Right kidney (tissue), 1 donor: ENCODE measurements at regions not wholly inside any gene's neighbourhood (a gene's known extent, or its start where the extent isn't known, plus 50 kb on each side); places are given as distances from the start of the nearest gene placed in this dataset.
A peak's percentile ranks its signal among the peaks of the same experiment; 100 is the strongest.

Source experiments
- DNase-seq: peaks from one replicate; pipeline ENCODE4 v3.0.0-alpha.2; 2016

DNA sequence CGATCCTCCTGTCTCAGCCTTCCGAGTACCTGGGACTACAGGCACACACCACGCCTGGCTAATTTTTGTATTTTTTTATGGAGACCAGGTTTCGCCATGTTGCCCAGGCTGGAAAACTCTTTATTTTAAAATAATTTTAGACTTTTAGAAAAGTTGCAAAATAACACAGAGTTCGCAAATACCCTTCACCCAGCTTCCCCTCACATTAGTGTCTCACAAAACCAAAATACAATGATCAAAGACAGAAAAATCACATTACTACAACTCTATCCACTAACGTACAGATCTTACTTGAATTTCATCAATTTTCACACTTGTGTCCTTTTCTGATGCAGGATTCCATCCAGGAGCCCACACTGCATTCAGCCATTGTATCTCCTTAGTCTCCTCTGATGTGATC, 58.8 kb upstream of the ERRFI1 start:
- DNase-seq = no peak

DNA sequence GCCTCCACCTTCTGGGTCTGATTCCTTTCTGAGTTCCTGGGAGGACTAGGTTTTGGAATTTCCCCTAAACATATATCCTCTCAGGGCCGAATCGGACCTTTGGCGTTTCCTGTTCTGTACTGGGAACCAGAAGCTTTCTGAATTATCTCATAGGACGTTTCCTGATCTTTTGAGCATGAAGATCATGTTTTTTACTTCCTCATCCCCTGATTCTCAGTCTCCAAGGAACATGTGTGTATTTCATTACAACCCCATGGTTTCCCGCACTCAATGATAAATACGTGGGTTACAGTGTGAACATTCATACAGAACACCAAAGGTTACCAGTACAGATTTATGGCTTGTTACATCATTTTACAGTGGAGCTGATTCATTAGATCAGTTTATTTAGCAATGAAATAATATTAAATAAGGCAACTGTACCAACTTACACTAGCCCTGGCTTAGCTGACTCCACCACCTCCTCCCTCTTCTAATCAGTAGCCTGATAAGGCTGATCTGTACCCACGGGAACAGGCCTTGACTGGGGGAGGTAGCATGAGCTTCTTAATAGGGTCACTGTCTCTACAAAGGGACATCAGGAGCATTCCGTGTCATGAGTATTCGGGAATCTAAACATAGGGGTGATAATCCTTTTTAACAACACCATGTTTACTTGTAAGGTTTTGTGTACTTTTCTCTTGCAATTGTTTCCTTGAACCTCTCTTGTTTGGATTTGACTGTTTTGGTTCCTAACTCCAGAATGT, 57.8 kb upstream of the ERRFI1 start:
- DNase-seq = no peak

GRCh38 chr1:8082945-8083344, 56.8 kb upstream of the ERRFI1 start:
- no peak for DNase-seq

DNA sequence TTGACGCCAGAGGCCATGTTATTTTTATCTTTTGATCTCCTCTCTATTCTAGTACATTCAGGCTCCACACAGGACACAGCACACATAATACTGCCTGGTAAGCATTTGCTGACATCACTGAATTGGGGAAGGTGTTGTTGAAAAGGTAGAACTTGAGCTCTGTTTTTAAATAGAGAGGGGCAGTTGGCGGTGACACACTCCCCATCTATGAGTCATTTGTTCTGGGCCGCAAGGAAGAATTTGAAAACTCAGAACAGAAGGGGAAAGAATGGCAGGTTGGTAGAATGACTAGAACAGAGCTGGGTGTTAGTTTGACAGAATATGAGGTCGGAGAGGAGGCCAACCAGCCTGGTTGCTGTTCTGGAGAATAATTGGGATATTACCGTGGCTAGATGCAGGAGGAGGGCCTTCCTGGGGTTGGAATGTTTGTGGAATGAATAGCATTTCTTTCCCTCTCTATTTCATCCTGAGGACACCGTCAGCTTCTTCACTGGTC, 52.1 kb upstream of the ERRFI1 start:
- DNase-seq = no peak

DNA sequence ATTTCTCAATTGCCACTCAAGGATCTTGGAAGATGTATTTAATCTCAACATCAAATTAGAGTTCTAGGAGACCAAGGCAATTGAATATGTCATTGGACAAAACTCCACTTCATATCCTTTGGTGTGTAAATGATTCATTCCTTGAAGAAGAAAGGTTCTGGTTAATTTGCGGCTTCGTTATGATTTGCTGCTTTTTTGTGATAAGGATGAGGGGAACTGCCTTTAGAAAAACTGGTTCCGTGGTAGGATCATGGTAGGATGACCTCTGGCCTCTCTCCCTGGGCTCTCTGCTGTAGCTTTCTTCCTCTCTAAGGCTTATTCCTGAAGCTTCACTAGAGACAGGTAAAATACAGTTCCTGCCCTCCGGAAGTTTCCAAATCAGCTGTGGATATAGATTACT, 51.5 kb upstream of the ERRFI1 start:
- DNase-seq = no peak

DNA sequence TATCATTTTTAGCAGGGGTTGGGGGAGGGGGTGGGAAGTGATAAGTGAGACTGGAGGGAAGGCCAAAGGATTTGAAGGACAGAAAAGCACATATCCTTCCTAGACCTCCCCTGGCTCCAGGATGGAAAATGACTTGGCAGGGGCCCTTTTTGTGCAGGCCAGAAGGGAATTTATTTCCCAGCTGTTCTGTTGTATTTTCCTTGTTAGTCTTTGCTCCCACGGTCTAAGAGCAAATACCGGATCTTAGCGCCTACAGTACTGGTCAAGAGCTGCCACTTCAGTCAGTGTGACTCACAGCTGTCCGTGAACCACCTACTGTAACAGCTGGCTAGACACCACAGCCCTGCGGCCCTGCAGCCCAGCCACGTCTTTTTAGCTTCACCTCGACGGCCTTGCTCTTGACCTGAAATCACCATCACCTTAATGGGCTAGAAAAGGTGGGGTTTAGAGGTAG, 51.0 kb upstream of the ERRFI1 start:
- DNase-seq = peak; percentile 34

DNA sequence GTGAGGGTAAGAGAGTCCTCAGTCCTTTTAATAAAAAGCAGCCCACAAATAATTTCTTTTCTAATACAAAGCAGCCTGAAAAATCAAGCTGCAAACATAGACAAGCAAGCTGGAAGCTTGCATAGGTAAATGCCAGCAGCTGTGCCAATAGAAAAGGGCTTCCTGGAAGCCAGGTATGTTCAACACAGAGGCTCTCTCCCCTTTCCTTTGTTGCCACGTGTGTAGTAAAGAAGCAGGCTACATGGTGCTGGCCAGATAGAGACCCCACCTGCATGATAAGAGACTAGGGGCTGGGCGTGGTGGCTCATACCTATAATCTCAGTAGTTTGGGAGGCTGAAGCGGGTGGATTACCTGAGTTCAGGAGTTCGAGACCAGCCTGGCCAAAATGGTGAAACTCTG, 50.1 kb upstream of the ERRFI1 start:
- DNase-seq = no peak
